OCI-LY3 (cell line): ENCODE measurements at regions not wholly inside any gene's neighbourhood (a gene's known extent, or its start where the extent isn't known, plus 50 kb on each side); places are given as distances from the start of the nearest gene placed in this dataset.

Experiments
- EZH2phosphoT487 ChIP-seq: fragments of 200-600 bp; shearing (Covaris generic); IDR thresholded peaks from 2 replicates; pipeline ENCODE4 v1.6.1; 2018; ENCODE audit warnings: antibody characterized with exemption, mixed run types, low read depth
- TF ChIP-seq, protein P1 (sequence below): fragments of 200-600, 300-600 bp; sonication (generic); IDR thresholded peaks from 2 replicates; pipeline ENCODE4 v1.5.1; 2014; ENCODE audit warnings: antibody characterized with exemption, low read length, low read depth

DNA sequence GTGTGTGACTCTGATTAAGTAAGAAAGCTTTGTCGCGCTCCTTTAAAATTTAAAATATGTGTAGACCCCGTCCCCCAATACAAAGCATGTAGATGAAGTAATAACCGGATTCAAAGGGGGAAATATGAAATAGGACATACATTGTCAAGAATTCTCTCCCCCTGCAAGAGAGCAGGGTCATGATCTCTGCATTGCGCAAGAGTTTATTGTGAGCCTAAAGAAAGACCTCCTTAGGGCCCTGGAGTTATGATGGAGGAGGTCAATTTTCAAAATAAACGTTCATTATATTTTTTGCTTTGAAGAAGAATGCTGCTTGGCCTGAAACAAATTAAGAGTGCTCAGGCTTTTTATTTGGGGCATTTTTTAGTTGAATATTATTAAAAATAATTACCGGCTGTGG is 235.0 kb downstream of the SHOX2 start:
- TF ChIP-seq, protein P1, sequence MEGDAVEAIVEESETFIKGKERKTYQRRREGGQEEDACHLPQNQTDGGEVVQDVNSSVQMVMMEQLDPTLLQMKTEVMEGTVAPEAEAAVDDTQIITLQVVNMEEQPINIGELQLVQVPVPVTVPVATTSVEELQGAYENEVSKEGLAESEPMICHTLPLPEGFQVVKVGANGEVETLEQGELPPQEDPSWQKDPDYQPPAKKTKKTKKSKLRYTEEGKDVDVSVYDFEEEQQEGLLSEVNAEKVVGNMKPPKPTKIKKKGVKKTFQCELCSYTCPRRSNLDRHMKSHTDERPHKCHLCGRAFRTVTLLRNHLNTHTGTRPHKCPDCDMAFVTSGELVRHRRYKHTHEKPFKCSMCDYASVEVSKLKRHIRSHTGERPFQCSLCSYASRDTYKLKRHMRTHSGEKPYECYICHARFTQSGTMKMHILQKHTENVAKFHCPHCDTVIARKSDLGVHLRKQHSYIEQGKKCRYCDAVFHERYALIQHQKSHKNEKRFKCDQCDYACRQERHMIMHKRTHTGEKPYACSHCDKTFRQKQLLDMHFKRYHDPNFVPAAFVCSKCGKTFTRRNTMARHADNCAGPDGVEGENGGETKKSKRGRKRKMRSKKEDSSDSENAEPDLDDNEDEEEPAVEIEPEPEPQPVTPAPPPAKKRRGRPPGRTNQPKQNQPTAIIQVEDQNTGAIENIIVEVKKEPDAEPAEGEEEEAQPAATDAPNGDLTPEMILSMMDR = no peak
- no peak for TF ChIP-seq EZH2phosphoT487
